PC-9 (cell line): ENCODE measurements at regions not wholly inside any gene's neighbourhood (a gene's known extent, or its start where the extent isn't known, plus 50 kb on each side); places are given as distances from the start of the nearest gene placed in this dataset.

ENCODE experiments used
- EZH2 ChIP-seq: fragments of 200-600 bp; sonication (generic); IDR thresholded peaks from 2 replicates; pipeline ENCODE4 v1.8.0; 2017; ENCODE audit warnings: antibody characterized with exemption, low read depth
- TF ChIP-seq, protein P1 (sequence below): fragments of 200-600 bp; sonication (generic); conservative IDR thresholded peaks from 2 replicates; pipeline ENCODE4 v1.6.1; 2017; ENCODE audit warnings: mixed run types, antibody characterized with exemption, mild to moderate bottlenecking, moderate library complexity

DNA sequence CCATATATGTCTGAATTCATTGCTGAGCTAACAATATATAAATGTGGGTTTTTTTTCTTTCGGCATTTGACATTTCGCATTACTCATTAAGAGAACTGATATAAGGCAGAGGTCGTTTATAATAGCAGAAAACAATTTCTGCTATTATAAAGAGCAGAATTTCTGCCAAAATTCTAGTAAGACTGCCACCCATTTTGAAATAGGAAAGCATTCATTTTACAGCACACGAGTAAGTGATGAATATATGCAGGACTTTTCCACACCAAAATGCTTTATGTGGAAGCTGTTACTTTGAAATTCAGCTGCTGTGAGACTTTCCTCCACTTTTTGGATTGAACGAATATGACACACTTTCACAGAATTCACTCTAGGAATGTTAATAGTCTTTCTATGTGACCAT lies 610.9 kb upstream of the MAN1A1 start:
- no peak for TF ChIP-seq EZH2
- TF ChIP-seq, protein P1, sequence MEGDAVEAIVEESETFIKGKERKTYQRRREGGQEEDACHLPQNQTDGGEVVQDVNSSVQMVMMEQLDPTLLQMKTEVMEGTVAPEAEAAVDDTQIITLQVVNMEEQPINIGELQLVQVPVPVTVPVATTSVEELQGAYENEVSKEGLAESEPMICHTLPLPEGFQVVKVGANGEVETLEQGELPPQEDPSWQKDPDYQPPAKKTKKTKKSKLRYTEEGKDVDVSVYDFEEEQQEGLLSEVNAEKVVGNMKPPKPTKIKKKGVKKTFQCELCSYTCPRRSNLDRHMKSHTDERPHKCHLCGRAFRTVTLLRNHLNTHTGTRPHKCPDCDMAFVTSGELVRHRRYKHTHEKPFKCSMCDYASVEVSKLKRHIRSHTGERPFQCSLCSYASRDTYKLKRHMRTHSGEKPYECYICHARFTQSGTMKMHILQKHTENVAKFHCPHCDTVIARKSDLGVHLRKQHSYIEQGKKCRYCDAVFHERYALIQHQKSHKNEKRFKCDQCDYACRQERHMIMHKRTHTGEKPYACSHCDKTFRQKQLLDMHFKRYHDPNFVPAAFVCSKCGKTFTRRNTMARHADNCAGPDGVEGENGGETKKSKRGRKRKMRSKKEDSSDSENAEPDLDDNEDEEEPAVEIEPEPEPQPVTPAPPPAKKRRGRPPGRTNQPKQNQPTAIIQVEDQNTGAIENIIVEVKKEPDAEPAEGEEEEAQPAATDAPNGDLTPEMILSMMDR = no peak
